HEK293 (cell line): ENCODE measurements at regions not wholly inside any gene's neighbourhood (a gene's known extent, or its start where the extent isn't known, plus 50 kb on each side); places are given as distances from the start of the nearest gene placed in this dataset.

Experiments
- CTCF ChIA-PET: fragments of 350-600 bp; formaldehyde crosslinking; extraction: SDS; loops from one replicate; lab custom pipeline; 2021; ENCODE audit warnings: antibody characterized with exemption; lab: Yijun Ruan, JAX
- POLR2A ChIA-PET: fragments of 300-600 bp; formaldehyde crosslinking; extraction: SDS; loops from one replicate; lab custom pipeline; 2020; ENCODE audit warnings: antibody characterized with exemption, inconsistent platforms; lab: Yijun Ruan, JAX
- H3K27ac ChIP-seq: fragments of 200-500 bp; sonication (Bioruptor generic); 2 replicates; pipeline ENCODE4 v1.5.1; 2014; ENCODE audit warnings: low read depth, low read length, control low read depth, inconsistent platforms; ENCODE audit errors: extremely low read depth
- H3K36me3 ChIP-seq, 2 experiments: fragments of 200-500 bp in 1 of 2; sonication (Bioruptor generic) in 1 of 2; 1 replicate in 1 of 2; 2 replicates in 1 of 2; pipeline ENCODE4 v1.5.1; 2014 to 2017; ENCODE audit warnings: inconsistent platforms in 2 of 2, low read length in 2 of 2; ENCODE audit not compliant: control insufficient read depth in 2 of 2, insufficient read depth in 1 of 2
- H3K4me1 ChIP-seq: fragments of 200-500 bp; sonication (Bioruptor generic); 2 replicates; pipeline ENCODE4 v1.5.1; 2014; ENCODE audit warnings: mild to moderate bottlenecking, low read length, inconsistent platforms; ENCODE audit not compliant: control insufficient read depth, insufficient read depth
- H3K4me3 ChIP-seq: 2 replicates; pipeline ENCODE4 v1.5.1; 2011; ENCODE audit warnings: low read depth, mild to moderate bottlenecking, control low read depth, low read length, moderate library complexity
- H3K9me3 ChIP-seq: fragments of 200-500 bp; sonication (Bioruptor generic); 2 replicates; pipeline ENCODE4 v1.5.1; 2014; ENCODE audit warnings: low read depth, low read length, inconsistent platforms; ENCODE audit not compliant: control insufficient read depth, insufficient read depth
- BCL6B ChIP-seq: fragments of 450-650 bp; formaldehyde crosslinking; IDR thresholded peaks from 2 replicates; pipeline ENCODE4 v1.5.1; 2017; ENCODE audit warnings: missing biosample characterization, missing genetic modification characterization
- HIC1 ChIP-seq: fragments of 450-650 bp; formaldehyde crosslinking; IDR thresholded peaks from 2 replicates; pipeline ENCODE4 v1.5.1; 2016; ENCODE audit warnings: missing biosample characterization, missing genetic modification characterization
- KLF17 ChIP-seq: fragments of 450-650 bp; formaldehyde crosslinking; IDR thresholded peaks from 2 replicates; pipeline ENCODE4 v1.5.1; 2016; ENCODE audit warnings: missing biosample characterization, missing genetic modification characterization
- ZBTB1 ChIP-seq: fragments of 450-650 bp; formaldehyde crosslinking; IDR thresholded peaks from 2 replicates; pipeline ENCODE4 v1.5.1; 2016; ENCODE audit warnings: missing biosample characterization, missing genetic modification characterization
- ZBTB11 ChIP-seq: fragments of 450-650 bp; formaldehyde crosslinking; conservative IDR thresholded peaks from 2 replicates; pipeline ENCODE4 v1.5.1; 2016; ENCODE audit warnings: low read depth, missing biosample characterization, missing genetic modification characterization
- ZBTB21 ChIP-seq: fragments of 450-650 bp; formaldehyde crosslinking; IDR thresholded peaks from 2 replicates; pipeline ENCODE4 v1.5.1; 2017; ENCODE audit warnings: missing biosample characterization, missing genetic modification characterization
- ZFP41 ChIP-seq: fragments of 450-650 bp; formaldehyde crosslinking; IDR thresholded peaks from 2 replicates; pipeline ENCODE4 v1.5.1; 2016; ENCODE audit warnings: missing biosample characterization, missing genetic modification characterization, borderline replicate concordance
- ZNF133 ChIP-seq: fragments of 450-650 bp; formaldehyde crosslinking; IDR thresholded peaks from 2 replicates; pipeline ENCODE4 v1.5.1; 2016; ENCODE audit warnings: missing biosample characterization, missing genetic modification characterization
- ZNF138 ChIP-seq: fragments of 450-650 bp; formaldehyde crosslinking; IDR thresholded peaks from 2 replicates; pipeline ENCODE4 v1.5.1; 2016; ENCODE audit warnings: missing biosample characterization, missing genetic modification characterization, borderline replicate concordance
- ZNF148 ChIP-seq: fragments of 450-650 bp; formaldehyde crosslinking; IDR thresholded peaks from 2 replicates; pipeline ENCODE4 v1.5.0; 2017; ENCODE audit warnings: missing biosample characterization, missing genetic modification characterization, borderline replicate concordance
- ZNF174 ChIP-seq: fragments of 450-650 bp; formaldehyde crosslinking; IDR thresholded peaks from 2 replicates; pipeline ENCODE4 v1.5.0; 2017; ENCODE audit warnings: missing biosample characterization, mild to moderate bottlenecking, missing genetic modification characterization
- ZNF24 ChIP-seq: fragments of 450-650 bp; formaldehyde crosslinking; IDR thresholded peaks from 2 replicates; pipeline ENCODE4 v1.5.1; 2016; ENCODE audit warnings: missing biosample characterization, missing genetic modification characterization
- ZNF266 ChIP-seq: fragments of 450-650 bp; formaldehyde crosslinking; IDR thresholded peaks from 2 replicates; pipeline ENCODE4 v1.5.1; 2016; ENCODE audit warnings: missing biosample characterization, missing genetic modification characterization, low read depth
- ZNF311 ChIP-seq: fragments of 450-650 bp; formaldehyde crosslinking; IDR thresholded peaks from 2 replicates; pipeline ENCODE4 v1.5.1; 2017; ENCODE audit warnings: missing biosample characterization, missing genetic modification characterization, borderline replicate concordance
- ZNF362 ChIP-seq: fragments of 450-650 bp; formaldehyde crosslinking; IDR thresholded peaks from 2 replicates; pipeline ENCODE4 v1.5.1; 2016; ENCODE audit warnings: missing biosample characterization, missing genetic modification characterization
- ZNF37A ChIP-seq: fragments of 450-650 bp; IDR thresholded peaks from 2 replicates; pipeline ENCODE4 v1.5.1; 2018; ENCODE audit warnings: missing biosample characterization, missing genetic modification characterization
- ZNF423 ChIP-seq: fragments of 450-650 bp; formaldehyde crosslinking; IDR thresholded peaks from 2 replicates; pipeline ENCODE4 v1.5.1; 2016; ENCODE audit warnings: missing biosample characterization, missing genetic modification characterization
- ZNF692 ChIP-seq: fragments of 450-650 bp; formaldehyde crosslinking; IDR thresholded peaks from 2 replicates; pipeline ENCODE4 v1.5.1; 2016; ENCODE audit warnings: missing biosample characterization, missing genetic modification characterization
- ZNF701 ChIP-seq: fragments of 450-650 bp; formaldehyde crosslinking; IDR thresholded peaks from 2 replicates; pipeline ENCODE4 v1.5.1; 2016; ENCODE audit warnings: missing biosample characterization, missing genetic modification characterization
- ZSCAN4 ChIP-seq: fragments of 450-650 bp; formaldehyde crosslinking; IDR thresholded peaks from 2 replicates; pipeline ENCODE4 v1.5.1; 2017; ENCODE audit warnings: missing biosample characterization, missing genetic modification characterization

- TF ChIP-seq ZNF311 (tag by site-specific recombination), result no peak
- TF ChIP-seq ZNF266 (tag by site-specific recombination), result no peak
- no peak; the same call in 1 of the 2 replicates for TF ChIP-seq ZNF133 (tag by site-specific recombination)
- no peak for TF ChIP-seq ZBTB21 (tag by site-specific recombination)
- TF ChIP-seq ZNF148 (tag by site-specific recombination), result no peak
- TF ChIP-seq BCL6B, result no peak
- TF ChIP-seq ZNF24 (tag by site-specific recombination), result no peak
- no peak for TF ChIP-seq ZNF701
- no peak for TF ChIP-seq ZFP41
- TF ChIP-seq ZNF362, result no peak
- no peak for TF ChIP-seq ZNF138 (tag by site-specific recombination)
- no peak for TF ChIP-seq ZNF174 (tag by site-specific recombination)
- no peak for TF ChIP-seq ZSCAN4
- TF ChIP-seq ZNF692 (tag by site-specific recombination), result no peak
- TF ChIP-seq ZBTB11 (tag by site-specific recombination), result no peak
- no peak for TF ChIP-seq HIC1 (tag by site-specific recombination)
- TF ChIP-seq ZBTB1, result no peak
- TF ChIP-seq KLF17 (tag by site-specific recombination), result no peak
- no peak for TF ChIP-seq ZNF423 (tag by site-specific recombination)
- no peak for TF ChIP-seq ZNF37A (tag by site-specific recombination)
- TF ChIP-seq, all 188 proteins: peak for 0
- ChIA-PET POLR2A (no interaction called here), CTCF (no interaction called here)
- Histone ChIP-seq H3K27ac (no peak overlapping the region), H3K4me3 (no peak overlapping the region), H3K4me1 (no peaks in the 10 kb centered on the region), H3K9me3 (no peaks in the 10 kb centered on the region), H3K36me3 (no peaks in the 10 kb centered on the region)
Observed at GRCh38 chr6:22126910-22127309, 169.9 kb downstream of the PRL start.
